ENCODE measurements at regions not wholly inside any gene's neighbourhood (a gene's known extent, or its start where the extent isn't known, plus 50 kb on each side); places are given as distances from the start of the nearest gene placed in this dataset.

DNA sequence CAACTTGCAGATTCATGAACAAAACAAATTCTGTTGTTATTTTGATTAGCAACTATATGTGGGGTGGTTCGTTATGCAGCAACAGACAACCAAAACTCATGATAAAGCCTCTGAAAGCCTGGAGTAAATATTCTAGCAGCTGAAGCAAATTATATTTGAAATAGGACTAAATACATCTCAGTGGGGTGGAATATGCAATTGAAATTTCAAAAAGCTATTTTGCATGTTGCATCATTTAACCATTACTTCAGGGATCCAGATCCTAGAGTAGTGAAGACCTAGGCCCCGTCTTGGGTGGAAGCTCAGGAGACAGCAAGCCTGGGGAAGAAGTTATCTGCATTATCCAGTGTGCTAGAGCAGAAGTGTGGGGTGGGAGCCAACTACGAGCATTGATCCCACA lies 114.7 kb downstream of the PPM1A start:
- ChIA-PET CTCF (ENCODE audit: unreplicated experiment) (no interaction called here), POLR2A (no interaction called here)
- Histone ChIP-seq H3K4me1 (ENCODE audit: insufficient read depth, low read length, poor library complexity, severe bottlenecking) (no peaks in the 10 kb centered on the region), H3K9me3 (ENCODE audit: low read length) (no peaks in the 10 kb centered on the region), H3K4me2 (ENCODE audit: low read length) (no peak overlapping the region), H3K4me3 (ENCODE audit: low read depth, low read length, poor library complexity, severe bottlenecking) (no peak overlapping the region), H3K36me3 (ENCODE audit: insufficient read depth, low read length) (no peaks in the 10 kb centered on the region), H3K79me2 (ENCODE audit: insufficient read depth, low read depth, low read length) (no peaks in the 10 kb centered on the region), H2AFZ (ENCODE audit: low read length) (no peak overlapping the region), H3K27ac (ENCODE audit: low read depth, low read length, poor library complexity, severe bottlenecking) (no peak overlapping the region), H4K20me1 (ENCODE audit: insufficient read depth, low read length) (no peaks in the 10 kb centered on the region), H3K9me2 (ENCODE audit: insufficient read depth, low read length) (no peaks in the 10 kb centered on the region)
- TF ChIP-seq, protein P1, sequence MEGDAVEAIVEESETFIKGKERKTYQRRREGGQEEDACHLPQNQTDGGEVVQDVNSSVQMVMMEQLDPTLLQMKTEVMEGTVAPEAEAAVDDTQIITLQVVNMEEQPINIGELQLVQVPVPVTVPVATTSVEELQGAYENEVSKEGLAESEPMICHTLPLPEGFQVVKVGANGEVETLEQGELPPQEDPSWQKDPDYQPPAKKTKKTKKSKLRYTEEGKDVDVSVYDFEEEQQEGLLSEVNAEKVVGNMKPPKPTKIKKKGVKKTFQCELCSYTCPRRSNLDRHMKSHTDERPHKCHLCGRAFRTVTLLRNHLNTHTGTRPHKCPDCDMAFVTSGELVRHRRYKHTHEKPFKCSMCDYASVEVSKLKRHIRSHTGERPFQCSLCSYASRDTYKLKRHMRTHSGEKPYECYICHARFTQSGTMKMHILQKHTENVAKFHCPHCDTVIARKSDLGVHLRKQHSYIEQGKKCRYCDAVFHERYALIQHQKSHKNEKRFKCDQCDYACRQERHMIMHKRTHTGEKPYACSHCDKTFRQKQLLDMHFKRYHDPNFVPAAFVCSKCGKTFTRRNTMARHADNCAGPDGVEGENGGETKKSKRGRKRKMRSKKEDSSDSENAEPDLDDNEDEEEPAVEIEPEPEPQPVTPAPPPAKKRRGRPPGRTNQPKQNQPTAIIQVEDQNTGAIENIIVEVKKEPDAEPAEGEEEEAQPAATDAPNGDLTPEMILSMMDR (conservative IDR thresholded peaks at IDR 0.05; ENCODE audit: low read length), result no peak
- TF ChIP-seq EZH2phosphoT487 (IDR thresholded peaks at IDR 0.05; ENCODE audit: borderline replicate concordance, low read depth, low read length), result no peak
- BruUV-seq (replicated peaks), result no TSS peak
- DNase-seq (ENCODE audit: low spot score), result no peak
- intact Hi-C loops (cut with micrococcal nuclease; ENCODE audit: unreplicated experiment), result no loop called here

DNA sequence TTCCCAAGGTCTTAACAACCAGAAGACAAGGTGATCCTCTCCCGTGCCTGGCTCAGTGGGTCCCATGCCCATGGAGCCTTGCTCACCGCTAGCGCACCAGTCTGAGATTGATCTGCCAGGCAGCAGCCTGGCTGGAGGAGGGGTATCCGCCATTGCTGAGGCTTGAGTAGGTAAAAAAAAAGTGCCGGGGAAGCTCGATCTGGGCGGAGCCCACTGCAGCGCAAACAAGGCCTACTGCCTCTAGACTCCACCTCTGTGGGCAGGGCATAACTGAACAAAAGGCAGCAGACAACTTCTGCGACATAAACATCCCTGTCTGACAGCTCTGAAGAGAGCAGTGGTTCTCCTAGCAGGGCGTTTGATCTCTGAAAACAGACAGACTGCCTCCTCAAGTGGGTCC lies 104.0 kb downstream of the C14orf39 start:
- H3K4me1 ChIP-seq (ENCODE audit: insufficient read depth, low read length, poor library complexity, severe bottlenecking), result no peaks in the 10 kb centered on the region
- H4K20me1 ChIP-seq (ENCODE audit: insufficient read depth, low read length), result no peaks in the 10 kb centered on the region
- no peak overlapping the region for H2AFZ ChIP-seq (ENCODE audit: low read length)
- BruUV-seq (replicated peaks), result no TSS peak
- TF ChIP-seq EZH2phosphoT487 (IDR thresholded peaks at IDR 0.05; ENCODE audit: borderline replicate concordance, low read depth, low read length), result no peak
- TF ChIP-seq, protein P1 (conservative IDR thresholded peaks at IDR 0.05; ENCODE audit: low read length), result no peak
- H3K27ac ChIP-seq (ENCODE audit: low read depth, low read length, poor library complexity, severe bottlenecking), result no peak overlapping the region
- no peaks in the 10 kb centered on the region for H3K36me3 ChIP-seq (ENCODE audit: insufficient read depth, low read length)
- POLR2A ChIA-PET, result no interaction called here
- H3K9me2 ChIP-seq (ENCODE audit: insufficient read depth, low read length), result no peaks in the 10 kb centered on the region
- no peak overlapping the region for H3K4me3 ChIP-seq (ENCODE audit: low read depth, low read length, poor library complexity, severe bottlenecking)
- H3K9me3 ChIP-seq (ENCODE audit: low read length), result no peaks in the 10 kb centered on the region
- no peak for DNase-seq (ENCODE audit: low spot score)
- no peak overlapping the region for H3K4me2 ChIP-seq (ENCODE audit: low read length)
- CTCF ChIA-PET (ENCODE audit: unreplicated experiment), result no interaction called here
- H3K79me2 ChIP-seq (ENCODE audit: insufficient read depth, low read depth, low read length), result no peaks in the 10 kb centered on the region
- intact Hi-C loops (cut with micrococcal nuclease; ENCODE audit: unreplicated experiment), result no loop called here

Data from OCI-LY7 (cell line).